Endodermal cell (in vitro differentiated cells): ENCODE measurements at regions not wholly inside any gene's neighbourhood (a gene's known extent, or its start where the extent isn't known, plus 50 kb on each side); places are given as distances from the start of the nearest gene placed in this dataset.

Experiments
- DNase-seq: peaks from one replicate; pipeline ENCODE4 v3.0.0-alpha.2; 2017
- H3K27ac ChIP-seq: 2 replicates; pipeline ENCODE4 v1.5.1; 2013; ENCODE audit warnings: mild to moderate bottlenecking, low read depth, low read length, moderate library complexity
- H3K27me3 ChIP-seq: 2 replicates; pipeline ENCODE4 v1.6.1; 2013; ENCODE audit warnings: mild to moderate bottlenecking, low read length, moderate library complexity; ENCODE audit not compliant: insufficient read depth, control insufficient read depth, poor library complexity, severe bottlenecking
- H3K36me3 ChIP-seq: 2 replicates; pipeline ENCODE4 v1.7.0; 2013; ENCODE audit warnings: mild to moderate bottlenecking, low read length, moderate library complexity; ENCODE audit not compliant: control insufficient read depth, insufficient read depth
- H3K4me1 ChIP-seq: one replicate; pipeline ENCODE4 v1.7.0; 2013; ENCODE audit warnings: low read length; ENCODE audit not compliant: control insufficient read depth, insufficient read depth
- H3K4me3 ChIP-seq: 2 replicates; pipeline ENCODE4 v1.5.1; 2013; ENCODE audit warnings: mild to moderate bottlenecking, low read length, moderate library complexity
- H3K9ac ChIP-seq: 2 replicates; pipeline ENCODE4 v1.6.1; 2013; ENCODE audit warnings: mild to moderate bottlenecking, low read length, moderate library complexity; ENCODE audit not compliant: poor library complexity, severe bottlenecking; ENCODE audit errors: extremely low read depth
- H3K9me3 ChIP-seq: 2 replicates; pipeline ENCODE4 v1.6.1; 2013; ENCODE audit warnings: mild to moderate bottlenecking, low read length, moderate library complexity; ENCODE audit not compliant: control insufficient read depth
- H3K27ac Mint-ChIP-seq: 2 replicates; pipeline ENCODE4 v1.8.0; 2020; ENCODE audit warnings: mixed read lengths
- H3K27me3 Mint-ChIP-seq: 2 replicates; pipeline ENCODE4 v1.8.0; 2021; ENCODE audit warnings: mild to moderate bottlenecking, mixed read lengths; ENCODE audit not compliant: insufficient read depth
- H3K36me3 Mint-ChIP-seq: 2 replicates; pipeline ENCODE4 v1.8.0; 2020; ENCODE audit warnings: low read depth, mixed read lengths
- H3K4me1 Mint-ChIP-seq: 2 replicates; pipeline ENCODE4 v1.8.0; 2020; ENCODE audit warnings: mixed read lengths
- H3K4me3 Mint-ChIP-seq: 2 replicates; pipeline ENCODE4 v1.8.0; 2020; ENCODE audit warnings: mild to moderate bottlenecking, moderate library complexity, mixed read lengths
- H3K9me3 Mint-ChIP-seq: 2 replicates; pipeline ENCODE4 v1.8.0; 2020; ENCODE audit warnings: mild to moderate bottlenecking, mixed read lengths
- WGBS, 2 experiments: methylation state at CpG; one replicate each; pipeline versions ENCODE4 v1.1.5 to v1.1.7; 2013; ENCODE audit warnings: missing lambda C conversion rate in 2 of 2, mixed read lengths in 1 of 2; ENCODE audit not compliant: insufficient coverage in 1 of 2, insufficient read length in 1 of 2; 5-methylcytosine and 5-hydroxymethylcytosine counted together
- TF ChIP-seq, protein P1 (sequence below): fragments of 200-600 bp; sonication (generic); conservative IDR thresholded peaks from 2 replicates; pipeline ENCODE4 v1.5.0; 2021; ENCODE audit warnings: antibody characterized with exemption, mild to moderate bottlenecking

DNA sequence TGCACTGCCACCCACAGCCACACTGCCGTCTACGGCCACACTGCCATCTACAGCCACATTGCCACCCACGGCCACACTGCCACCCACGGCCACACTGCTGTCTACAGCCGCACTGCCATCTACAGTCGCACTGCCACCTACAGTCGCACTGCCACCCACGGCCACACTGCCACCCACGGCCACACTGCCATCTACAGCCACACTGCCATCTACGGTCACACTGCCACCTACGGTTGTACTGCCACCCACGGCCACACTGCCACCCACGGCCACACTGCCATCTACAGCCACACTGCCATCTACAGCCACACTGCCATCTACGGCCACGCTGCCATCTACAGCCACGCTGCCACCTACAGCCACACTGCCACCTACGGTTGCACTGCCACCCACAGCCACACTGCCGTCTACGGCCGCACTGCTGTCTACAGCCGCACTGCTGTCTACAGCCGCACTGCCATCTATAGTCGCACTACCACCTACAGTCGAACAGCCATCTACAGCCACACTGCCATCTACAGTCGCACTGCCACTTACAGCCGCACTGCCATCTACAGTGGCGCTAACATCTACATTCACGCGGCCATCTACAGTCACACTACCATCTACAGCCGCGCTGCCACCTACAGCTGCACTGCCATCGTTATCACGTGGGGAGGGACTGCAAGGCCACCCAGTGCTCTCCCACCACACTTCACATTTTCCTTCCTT lies 154.6 kb upstream of the AFDN start:
- H3K36me3 Mint-ChIP-seq: peaks cover 5% of the 10 kb centered on the region
- 91% methylated on average over 20 to 33 of the region's 33 CpGs for WGBS, 2 experiments
- no peaks in the 10 kb centered on the region for H3K4me1 ChIP-seq
- peaks cover 7% of the 10 kb centered on the region for H3K27me3 Mint-ChIP-seq
- H3K4me3 Mint-ChIP-seq: no peak overlapping the region
- no peak overlapping the region for H3K27ac ChIP-seq
- H3K9me3 Mint-ChIP-seq: peaks cover 15% of the 10 kb centered on the region
- no peak for DNase-seq
- no peak overlapping the region for H3K4me3 ChIP-seq
- no peaks in the 10 kb centered on the region for H3K9me3 ChIP-seq
- peaks cover 14% of the 10 kb centered on the region for H3K4me1 Mint-ChIP-seq
- TF ChIP-seq, protein P1, sequence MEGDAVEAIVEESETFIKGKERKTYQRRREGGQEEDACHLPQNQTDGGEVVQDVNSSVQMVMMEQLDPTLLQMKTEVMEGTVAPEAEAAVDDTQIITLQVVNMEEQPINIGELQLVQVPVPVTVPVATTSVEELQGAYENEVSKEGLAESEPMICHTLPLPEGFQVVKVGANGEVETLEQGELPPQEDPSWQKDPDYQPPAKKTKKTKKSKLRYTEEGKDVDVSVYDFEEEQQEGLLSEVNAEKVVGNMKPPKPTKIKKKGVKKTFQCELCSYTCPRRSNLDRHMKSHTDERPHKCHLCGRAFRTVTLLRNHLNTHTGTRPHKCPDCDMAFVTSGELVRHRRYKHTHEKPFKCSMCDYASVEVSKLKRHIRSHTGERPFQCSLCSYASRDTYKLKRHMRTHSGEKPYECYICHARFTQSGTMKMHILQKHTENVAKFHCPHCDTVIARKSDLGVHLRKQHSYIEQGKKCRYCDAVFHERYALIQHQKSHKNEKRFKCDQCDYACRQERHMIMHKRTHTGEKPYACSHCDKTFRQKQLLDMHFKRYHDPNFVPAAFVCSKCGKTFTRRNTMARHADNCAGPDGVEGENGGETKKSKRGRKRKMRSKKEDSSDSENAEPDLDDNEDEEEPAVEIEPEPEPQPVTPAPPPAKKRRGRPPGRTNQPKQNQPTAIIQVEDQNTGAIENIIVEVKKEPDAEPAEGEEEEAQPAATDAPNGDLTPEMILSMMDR: no peak
- H3K27me3 ChIP-seq: peaks cover 5% of the 10 kb centered on the region
- no peak overlapping the region for H3K27ac Mint-ChIP-seq
- no peaks in the 10 kb centered on the region for H3K36me3 ChIP-seq
- H3K9ac ChIP-seq: no peak overlapping the region

DNA sequence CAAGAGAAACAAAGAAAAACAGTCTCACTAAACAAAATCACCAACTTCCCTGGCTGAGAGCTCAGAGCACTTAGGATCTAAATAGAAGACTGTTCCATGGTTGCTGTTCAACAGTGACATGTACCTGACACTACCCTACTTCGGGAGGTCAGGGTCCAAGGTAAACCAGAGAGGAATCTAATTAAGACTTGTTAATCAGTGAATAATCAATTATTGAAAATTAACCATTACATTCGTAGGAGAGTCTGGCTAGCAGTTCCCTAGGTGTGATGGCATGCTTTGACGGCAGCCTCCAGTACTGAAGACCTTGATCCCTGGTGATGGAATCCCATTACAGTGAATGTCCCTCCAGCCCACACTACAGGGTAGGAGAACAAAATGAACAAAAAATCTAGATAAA lies 154.0 kb upstream of the AFDN start:
- no peak overlapping the region for H3K9ac ChIP-seq
- no peak overlapping the region for H3K4me3 Mint-ChIP-seq
- TF ChIP-seq, protein P1: no peak
- peaks cover 15% of the 10 kb centered on the region for H3K9me3 Mint-ChIP-seq
- H3K36me3 Mint-ChIP-seq: peaks cover 5% of the 10 kb centered on the region
- H3K27me3 ChIP-seq: peaks cover 11% of the 10 kb centered on the region
- H3K4me1 Mint-ChIP-seq: peaks cover 19% of the 10 kb centered on the region
- no peak overlapping the region for H3K27ac ChIP-seq
- no peak overlapping the region for H3K27ac Mint-ChIP-seq
- peaks cover 1% of the 10 kb centered on the region for H3K4me1 ChIP-seq
- peaks cover 13% of the 10 kb centered on the region for H3K27me3 Mint-ChIP-seq
- WGBS, 2 experiments: 92 to 100% methylated on average over 1 to 3 of the region's 3 CpGs
- H3K36me3 ChIP-seq: no peaks in the 10 kb centered on the region
- no peak overlapping the region for H3K4me3 ChIP-seq
- DNase-seq: no peak
- no peaks in the 10 kb centered on the region for H3K9me3 ChIP-seq

DNA sequence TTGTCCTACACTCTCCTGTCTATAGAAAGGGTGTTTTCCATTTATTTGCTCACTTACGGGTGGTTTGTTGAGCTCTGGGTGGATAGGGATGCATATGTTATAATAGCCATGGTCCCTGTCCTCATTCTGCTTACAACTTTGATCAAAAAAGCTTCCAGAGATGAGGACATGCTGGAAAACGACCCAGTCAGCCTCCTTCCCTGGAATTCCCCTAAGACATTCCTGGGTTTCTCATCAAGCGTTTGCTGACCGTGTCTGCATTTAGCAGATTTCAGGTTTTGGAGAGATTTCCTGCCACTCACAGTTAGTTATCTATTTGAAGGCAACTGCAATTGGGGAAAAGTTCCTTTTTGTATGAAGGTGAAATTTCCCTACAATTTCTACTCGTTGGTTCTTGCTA lies 152.8 kb upstream of the AFDN start:
- H3K9me3 Mint-ChIP-seq: peaks cover 15% of the 10 kb centered on the region
- Histone ChIP-seq H3K4me1 (peaks cover 8% of the 10 kb centered on the region), H3K9me3 (no peaks in the 10 kb centered on the region), H3K4me3 (no peak overlapping the region), H3K27ac (no peak overlapping the region), H3K27me3 (peaks cover 23% of the 10 kb centered on the region), H3K36me3 (no peaks in the 10 kb centered on the region), H3K9ac (no peak overlapping the region)
- TF ChIP-seq, protein P1: no peak
- WGBS, 2 experiments: 66 to 75% methylated on average over 4 to 5 of the region's 5 CpGs
- DNase-seq: no peak
- H3K27ac Mint-ChIP-seq: no peak overlapping the region
- peaks cover 5% of the 10 kb centered on the region for H3K36me3 Mint-ChIP-seq
- no peak overlapping the region for H3K4me3 Mint-ChIP-seq
- H3K27me3 Mint-ChIP-seq: peaks cover 22% of the 10 kb centered on the region
- H3K4me1 Mint-ChIP-seq: peaks cover 29% of the 10 kb centered on the region
